ENCODE measurements at regions not wholly inside any gene's neighbourhood (a gene's known extent, or its start where the extent isn't known, plus 50 kb on each side); places are given as distances from the start of the nearest gene placed in this dataset.

DNA sequence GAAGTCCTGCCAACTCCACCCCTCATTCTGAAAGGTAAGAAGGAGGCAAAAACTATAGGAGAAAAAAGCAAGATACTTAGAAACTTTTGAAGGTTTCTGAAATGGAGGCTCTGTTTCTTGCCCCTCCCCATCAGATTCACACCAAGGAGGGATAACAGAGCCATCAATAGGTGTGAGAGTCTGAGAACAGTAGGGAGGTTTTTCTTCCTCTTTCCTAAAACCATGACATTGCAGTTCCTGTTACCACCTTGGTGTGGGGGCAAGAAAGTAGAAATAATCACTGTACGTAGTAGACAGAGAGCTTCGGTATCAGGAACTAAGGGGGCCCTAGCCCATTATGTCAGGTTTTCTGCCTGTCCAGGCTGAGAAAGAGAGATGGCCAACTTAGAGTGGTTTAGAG lies 333.3 kb upstream of the SYNCRIP start:
- no peak for DNase-seq (ENCODE audit: low read depth)
- no peak overlapping the region for H3K4me3 ChIP-seq (ENCODE audit: control insufficient read depth, low read depth, low read length)
- TF ChIP-seq, protein P1, sequence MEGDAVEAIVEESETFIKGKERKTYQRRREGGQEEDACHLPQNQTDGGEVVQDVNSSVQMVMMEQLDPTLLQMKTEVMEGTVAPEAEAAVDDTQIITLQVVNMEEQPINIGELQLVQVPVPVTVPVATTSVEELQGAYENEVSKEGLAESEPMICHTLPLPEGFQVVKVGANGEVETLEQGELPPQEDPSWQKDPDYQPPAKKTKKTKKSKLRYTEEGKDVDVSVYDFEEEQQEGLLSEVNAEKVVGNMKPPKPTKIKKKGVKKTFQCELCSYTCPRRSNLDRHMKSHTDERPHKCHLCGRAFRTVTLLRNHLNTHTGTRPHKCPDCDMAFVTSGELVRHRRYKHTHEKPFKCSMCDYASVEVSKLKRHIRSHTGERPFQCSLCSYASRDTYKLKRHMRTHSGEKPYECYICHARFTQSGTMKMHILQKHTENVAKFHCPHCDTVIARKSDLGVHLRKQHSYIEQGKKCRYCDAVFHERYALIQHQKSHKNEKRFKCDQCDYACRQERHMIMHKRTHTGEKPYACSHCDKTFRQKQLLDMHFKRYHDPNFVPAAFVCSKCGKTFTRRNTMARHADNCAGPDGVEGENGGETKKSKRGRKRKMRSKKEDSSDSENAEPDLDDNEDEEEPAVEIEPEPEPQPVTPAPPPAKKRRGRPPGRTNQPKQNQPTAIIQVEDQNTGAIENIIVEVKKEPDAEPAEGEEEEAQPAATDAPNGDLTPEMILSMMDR (IDR thresholded peaks at IDR 0.05; ENCODE audit: control insufficient read depth, insufficient read depth, low read depth, low read length, missing control alignments): no peak

DNA sequence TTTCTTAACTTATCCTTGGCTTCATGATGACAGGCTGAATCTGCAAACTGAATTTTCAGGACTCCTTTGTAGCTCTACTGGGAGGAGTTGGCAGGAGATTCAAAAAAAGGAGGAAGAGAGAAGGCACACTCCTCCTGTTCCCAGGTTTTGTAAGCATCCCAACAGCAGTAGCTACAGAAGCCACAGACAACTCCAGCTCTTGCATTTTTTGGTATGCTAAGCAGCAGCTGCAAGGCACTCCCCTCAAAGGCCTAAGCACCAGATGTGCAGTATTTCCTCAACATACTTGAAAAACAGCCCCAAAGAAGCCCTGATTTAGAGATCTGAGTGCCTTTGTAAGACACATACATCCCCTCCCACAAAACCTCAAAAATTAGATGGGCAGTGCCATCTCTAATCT lies 328.6 kb upstream of the SYNCRIP start:
- TF ChIP-seq, protein P1 (IDR thresholded peaks at IDR 0.05; ENCODE audit: control insufficient read depth, insufficient read depth, low read depth, low read length, missing control alignments): no peak
- DNase-seq (ENCODE audit: low read depth): no peak
- H3K4me3 ChIP-seq (ENCODE audit: control insufficient read depth, low read depth, low read length): no peak overlapping the region

DNA sequence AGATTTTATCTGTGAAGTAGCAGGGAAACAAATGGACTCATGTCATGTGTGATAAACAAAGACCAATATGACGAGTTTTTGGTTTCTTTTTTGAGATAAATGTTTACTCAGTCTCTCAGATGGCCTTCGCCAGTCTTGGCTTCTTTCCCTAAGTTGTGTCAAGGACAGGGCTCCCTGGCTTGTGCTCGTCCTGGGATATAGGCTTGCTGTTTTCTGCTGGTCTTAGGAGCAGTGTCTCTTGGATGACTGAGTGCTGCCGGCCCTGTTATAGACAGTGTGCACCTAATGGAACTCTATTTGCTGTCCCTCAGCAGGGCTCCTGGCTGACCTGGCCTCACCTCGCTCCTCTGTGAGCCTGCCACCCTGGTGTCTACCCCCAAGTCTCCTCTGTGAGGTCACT lies 324.1 kb upstream of the SYNCRIP start:
- no peak overlapping the region for H3K4me3 ChIP-seq (ENCODE audit: control insufficient read depth, low read depth, low read length)
- TF ChIP-seq, protein P1 (IDR thresholded peaks at IDR 0.05; ENCODE audit: control insufficient read depth, insufficient read depth, low read depth, low read length, missing control alignments): no peak
- no peak for DNase-seq (ENCODE audit: low read depth)

DNA sequence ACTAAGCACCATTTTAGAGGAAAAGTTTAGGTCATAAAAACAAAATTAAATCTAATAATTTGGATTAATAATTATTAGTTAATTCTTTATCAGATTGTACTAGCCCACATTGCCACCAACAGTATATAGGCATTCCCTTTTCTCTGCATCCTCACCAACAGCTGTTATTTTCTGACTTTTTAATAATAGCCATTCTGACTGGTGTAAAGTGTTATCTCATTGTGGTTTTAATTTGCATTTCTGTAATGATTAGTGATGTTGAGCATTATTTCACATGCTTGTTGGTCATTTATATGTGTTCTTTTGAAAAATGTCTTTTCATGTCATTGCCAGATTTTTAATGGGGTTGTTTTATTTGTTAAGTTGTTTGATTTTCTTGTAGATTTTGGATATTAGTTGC lies 319.1 kb upstream of the SYNCRIP start:
- TF ChIP-seq, protein P1 (IDR thresholded peaks at IDR 0.05; ENCODE audit: control insufficient read depth, insufficient read depth, low read depth, low read length, missing control alignments): no peak
- no peak overlapping the region for H3K4me3 ChIP-seq (ENCODE audit: control insufficient read depth, low read depth, low read length)
- no peak for DNase-seq (ENCODE audit: low read depth)

DNA sequence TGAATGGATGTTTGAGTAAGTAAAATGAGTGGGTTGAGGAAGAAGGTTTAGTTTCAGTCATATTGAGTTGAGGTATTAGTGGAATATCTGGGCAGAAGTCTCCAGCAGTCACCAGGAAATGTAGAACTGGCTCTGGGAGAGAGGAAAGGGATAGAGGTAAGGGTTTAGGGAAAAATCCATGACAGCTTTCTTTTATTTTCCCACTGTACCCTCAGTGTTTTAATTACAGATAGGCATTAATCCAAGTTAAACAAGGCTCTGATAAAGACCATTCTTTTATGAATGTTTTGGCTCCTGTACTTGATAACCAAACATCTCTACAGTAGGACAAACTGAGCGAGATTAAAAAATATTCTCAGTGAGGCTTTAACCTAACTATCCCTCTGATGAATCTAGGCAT lies 318.4 kb upstream of the SYNCRIP start:
- DNase-seq (ENCODE audit: low read depth): no peak
- TF ChIP-seq, protein P1 (IDR thresholded peaks at IDR 0.05; ENCODE audit: control insufficient read depth, insufficient read depth, low read depth, low read length, missing control alignments): no peak
- H3K4me3 ChIP-seq (ENCODE audit: control insufficient read depth, low read depth, low read length): no peak overlapping the region

DNA sequence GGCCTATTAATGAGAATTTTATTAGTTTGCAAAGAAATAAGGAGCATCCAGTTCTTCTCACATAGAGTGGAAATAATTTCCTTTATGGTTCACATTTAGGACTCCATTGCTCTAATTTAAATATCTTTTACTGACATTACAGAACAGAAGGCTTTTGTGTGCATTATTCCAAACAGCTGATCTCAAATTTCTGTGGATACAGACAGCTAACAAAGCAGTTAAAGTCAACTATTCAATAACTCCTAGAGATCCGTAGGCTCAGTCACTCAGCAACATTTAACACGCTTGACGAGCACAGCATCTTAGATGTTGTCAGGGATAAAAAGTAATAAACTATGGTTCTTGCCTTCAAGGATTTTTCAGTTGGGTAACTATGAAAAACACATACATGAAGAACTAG lies 305.8 kb upstream of the SYNCRIP start:
- TF ChIP-seq, protein P1 (IDR thresholded peaks at IDR 0.05; ENCODE audit: control insufficient read depth, insufficient read depth, low read depth, low read length, missing control alignments): no peak
- no peak for DNase-seq (ENCODE audit: low read depth)
- no peak overlapping the region for H3K4me3 ChIP-seq (ENCODE audit: control insufficient read depth, low read depth, low read length)

Data from AG09309 (cell line).